Stimulated activated naive CD8-positive, alpha-beta T cell treated with anti-CD3 and anti-CD28 coated beads, Interleukin-15, Interleukin-2, amounts not matched to agents 100 U/mL and 50 U/mL, for 24 hours (primary cell): ENCODE measurements at regions not wholly inside any gene's neighbourhood (a gene's known extent, or its start where the extent isn't known, plus 50 kb on each side); places are given as distances from the start of the nearest gene placed in this dataset.

Experiments used
- ATAC-seq: fragments of 150-1000 bp; cut with Tn5 transposase; one replicate; pipeline ENCODE4 v1.10.0; 2021
- DNase-seq: peaks from one replicate; pipeline ENCODE4 v3.0.0; 2021

- no peak for DNase-seq
- ATAC-seq = no peak
Measured at GRCh38 chr15:88382482-88382983, 84.7 kb downstream of the MRPL46 start.

GRCh38 chr15:88378188-88378637, 89.0 kb downstream of the MRPL46 start:
- no peak for DNase-seq
- ATAC-seq = no peak

DNA sequence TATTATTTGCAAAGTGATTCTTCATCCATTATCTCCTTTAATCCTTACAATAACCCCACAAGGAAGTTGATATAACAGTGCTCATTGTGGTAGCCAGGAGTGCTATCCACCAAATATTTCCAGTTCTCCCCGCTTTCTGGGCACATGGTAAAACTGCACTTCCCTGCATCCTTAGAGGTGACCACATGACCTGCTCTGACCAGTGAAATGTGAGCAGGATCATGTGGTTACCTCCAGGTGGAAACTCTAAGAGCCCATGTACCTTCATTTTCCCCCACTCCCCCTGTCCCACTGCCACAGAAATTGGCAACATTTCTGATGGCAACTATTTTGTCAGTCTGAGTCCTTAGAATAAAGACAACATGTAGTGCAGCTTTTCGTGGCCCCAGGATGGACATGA, 89.7 kb downstream of the MRPL46 start:
- DNase-seq (no peak), ATAC-seq (no peak)

DNA sequence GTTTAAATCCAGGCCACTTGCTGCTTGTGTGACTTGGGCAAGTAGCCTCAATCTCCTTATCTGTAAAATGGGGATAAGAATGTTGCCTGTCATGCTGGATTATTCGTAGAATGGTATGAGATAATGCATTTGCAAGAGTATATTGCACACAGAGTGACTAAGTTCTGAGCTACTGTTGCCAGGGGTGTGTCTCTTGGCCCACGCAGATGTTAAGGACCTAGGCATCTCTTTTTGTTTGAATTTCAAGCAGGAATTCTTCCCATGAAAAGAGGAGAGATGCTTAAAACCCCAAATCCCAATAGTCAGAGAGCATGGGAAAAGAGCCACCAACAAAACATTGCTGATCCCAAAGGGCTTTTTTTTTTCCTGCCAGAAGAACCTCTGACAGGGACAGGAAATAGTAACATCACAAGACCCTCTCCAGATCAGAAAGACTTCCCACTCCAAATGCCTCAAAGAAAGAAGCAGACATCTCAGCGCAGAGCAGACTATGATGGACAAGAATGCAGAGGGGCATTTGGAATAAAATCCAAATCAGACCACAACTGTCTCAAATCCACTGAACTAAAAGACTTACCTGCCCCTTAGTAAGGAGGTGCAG, 90.5 kb downstream of the MRPL46 start:
- ATAC-seq (no peak), DNase-seq (no peak)

- ATAC-seq = no peak
- no peak for DNase-seq
Measured at GRCh38 chr15:88375234-88375927, 91.8 kb downstream of the MRPL46 start.

- no peak for ATAC-seq
Measured at GRCh38 chr15:88365124-88365523, 102.1 kb downstream of the MRPL46 start.

DNA sequence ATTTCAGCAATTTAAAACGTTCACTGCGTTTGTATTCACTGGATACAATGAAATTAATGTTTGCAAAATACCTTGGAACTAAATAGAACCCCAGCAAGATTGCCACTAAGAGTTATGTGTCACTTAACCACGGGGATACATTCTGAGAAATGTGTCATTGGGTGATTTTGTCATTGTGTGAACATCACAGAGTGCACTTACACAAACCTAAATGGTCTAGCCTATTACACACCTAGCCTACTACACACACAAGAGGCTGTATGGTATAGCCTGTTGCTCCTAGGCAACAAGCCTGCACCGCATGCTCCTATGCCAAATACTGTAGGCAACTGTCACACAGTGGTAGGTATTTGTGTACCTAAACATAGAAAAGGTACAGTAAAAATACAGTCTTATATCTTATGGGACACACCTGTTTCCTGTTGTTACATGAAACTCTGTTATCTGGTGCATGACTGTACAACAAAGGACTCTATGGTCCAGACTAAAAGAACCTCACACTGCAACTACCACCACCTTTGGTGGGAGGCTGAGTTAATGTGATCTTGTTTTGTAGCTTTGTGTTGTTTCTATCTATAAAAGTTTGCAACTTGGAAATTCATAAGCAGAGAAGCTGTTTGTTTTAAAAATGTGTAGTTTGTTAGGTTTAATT, 92.2 kb upstream of the NTRK3 start:
- DNase-seq (no peak), ATAC-seq (no peak)

More at GRCh38 chr15:88365124-88365523, 102.1 kb downstream of the MRPL46 start:
- DNase-seq = no peak

DNA sequence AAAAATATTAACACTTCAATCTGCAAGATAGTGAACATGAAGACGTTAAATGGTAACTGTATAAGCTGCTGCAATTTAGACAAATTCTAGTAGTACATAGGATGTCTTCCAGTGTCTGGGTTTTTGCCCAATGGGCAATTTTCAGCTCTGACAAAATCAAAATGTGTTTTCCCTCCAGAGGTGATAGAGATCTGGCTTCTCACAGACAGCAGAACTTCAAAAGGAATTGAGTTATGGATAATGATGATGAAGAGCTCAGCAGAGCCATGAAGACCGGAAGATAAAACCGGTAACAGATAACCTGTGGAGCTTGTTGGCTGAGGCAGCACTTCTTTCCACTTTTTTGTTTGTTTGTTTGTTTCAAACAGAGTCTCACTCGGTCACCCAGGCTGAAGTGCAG, 89.4 kb upstream of the NTRK3 start:
- no peak for DNase-seq
- no peak for ATAC-seq

GRCh38 chr15:88344786-88345185, 88.2 kb upstream of the NTRK3 start:
- DNase-seq (no peak), ATAC-seq (no peak)

GRCh38 chr15:88342666-88343065, 86.1 kb upstream of the NTRK3 start:
- DNase-seq = no peak

DNA sequence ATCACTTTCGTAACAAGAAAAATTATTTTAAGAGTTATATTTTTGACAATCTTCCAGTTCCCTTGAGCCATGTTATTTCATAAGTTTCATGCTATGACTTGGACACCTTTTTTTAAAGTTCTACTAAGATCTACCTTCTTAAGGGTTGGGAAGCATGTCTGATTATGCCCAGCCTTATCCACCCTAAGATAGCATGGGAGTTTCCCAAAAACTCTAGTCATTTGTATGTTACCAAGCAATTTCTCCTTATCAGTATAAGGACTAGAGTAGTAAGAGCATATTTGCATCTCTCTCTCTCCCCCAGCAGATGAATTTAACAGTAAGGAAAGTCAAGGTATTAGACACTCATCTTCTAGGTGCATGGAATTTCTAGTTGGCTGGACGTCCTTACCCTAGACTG, 85.1 kb upstream of the NTRK3 start:
- DNase-seq = no peak
- no peak for ATAC-seq

More at GRCh38 chr15:88342666-88343065, 86.1 kb upstream of the NTRK3 start:
- no peak for ATAC-seq

DNA sequence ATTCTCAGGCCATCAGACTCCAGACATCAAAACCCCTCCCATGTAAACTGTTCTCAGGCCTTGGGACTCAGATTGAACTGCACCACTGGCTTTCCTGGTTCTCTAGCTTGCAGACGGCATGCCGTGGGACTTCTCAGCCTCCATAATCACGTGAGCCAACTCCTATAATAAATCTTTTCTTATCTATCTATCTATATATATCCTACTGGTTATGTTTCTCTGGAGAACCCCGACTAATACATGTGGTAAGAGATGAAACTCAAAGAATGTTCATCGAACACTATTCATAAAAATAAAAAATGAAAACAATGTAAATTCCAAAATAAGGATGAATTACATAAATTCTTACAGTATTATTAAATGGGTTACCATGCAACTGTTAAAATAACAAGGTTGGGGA, 84.5 kb upstream of the NTRK3 start:
- no peak for DNase-seq
- no peak for ATAC-seq

GRCh38 chr15:88337993-88338392, 81.5 kb upstream of the NTRK3 start:
- DNase-seq (no peak), ATAC-seq (no peak)

DNA sequence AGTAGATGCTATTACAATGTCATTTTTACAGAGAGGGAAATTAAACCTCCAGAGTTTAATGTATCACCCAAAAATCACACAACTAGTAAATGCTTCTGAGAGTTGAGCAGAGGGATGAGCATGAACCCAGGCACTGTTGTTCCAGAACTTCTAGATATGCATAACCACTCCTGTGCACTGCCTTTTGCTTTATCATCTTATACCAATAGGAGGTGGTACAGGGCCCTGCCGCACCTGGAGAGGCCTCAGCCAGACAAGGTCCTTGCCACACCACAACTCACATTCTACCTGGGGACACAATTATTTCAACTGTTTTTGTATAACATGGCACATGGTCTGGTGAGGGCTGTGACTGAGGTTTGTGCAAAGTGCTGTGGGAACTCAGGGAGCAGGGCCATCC, 78.5 kb upstream of the NTRK3 start:
- DNase-seq (no peak), ATAC-seq (no peak)

GRCh38 chr15:88334436-88334835, 77.9 kb upstream of the NTRK3 start:
- DNase-seq (no peak), ATAC-seq (no peak)

- peak; percentile 77 for DNase-seq
- peak; percentile 65 for ATAC-seq
Measured at GRCh38 chr15:88331291-88331690, 74.8 kb upstream of the NTRK3 start.

DNA sequence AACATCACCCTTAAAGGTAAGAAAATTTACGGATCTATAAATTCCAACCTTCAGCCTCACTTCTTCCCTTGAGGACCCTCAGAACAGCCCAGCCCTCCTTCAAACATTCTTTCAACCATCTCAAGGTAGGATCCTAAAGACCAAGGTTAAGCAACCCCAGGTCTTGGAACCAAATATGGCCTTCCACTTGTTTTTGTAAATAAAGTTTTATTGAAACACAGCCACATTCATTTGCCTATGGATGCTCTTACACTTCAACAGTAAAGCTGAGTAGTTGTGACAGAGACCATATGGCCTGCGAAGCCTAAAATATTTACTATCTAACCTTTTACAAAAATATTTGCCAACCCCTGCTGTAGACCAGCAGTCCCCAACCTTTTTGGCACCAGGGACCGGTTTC, 70.4 kb upstream of the NTRK3 start:
- no peak for DNase-seq
- no peak for ATAC-seq

GRCh38 chr15:88324741-88325065, 68.2 kb upstream of the NTRK3 start:
- ATAC-seq (no peak), DNase-seq (no peak)

GRCh38 chr15:88323976-88324740, 67.6 kb upstream of the NTRK3 start:
- ATAC-seq = no peak

DNA sequence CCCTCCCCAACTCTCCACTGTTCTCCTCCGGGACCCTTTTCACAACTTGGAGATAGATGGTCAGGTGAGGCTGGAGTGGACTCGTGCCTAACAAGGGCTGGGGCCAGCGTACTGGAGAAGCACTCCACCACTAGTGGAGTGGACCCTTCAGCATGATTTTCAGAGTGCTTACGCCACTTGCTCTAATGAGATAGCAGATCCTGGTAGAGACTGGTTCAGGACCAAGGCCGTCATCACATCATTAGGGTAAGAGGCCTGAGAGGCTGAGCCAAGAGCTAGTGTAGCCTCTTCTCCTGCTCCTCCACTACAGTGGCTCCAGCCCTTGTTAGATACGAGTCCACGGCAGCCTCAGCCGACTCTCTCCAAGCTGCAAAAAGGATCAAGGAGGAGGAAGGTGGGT, 66.9 kb upstream of the NTRK3 start:
- no peak for DNase-seq
- no peak for ATAC-seq

More at GRCh38 chr15:88323976-88324740, 67.6 kb upstream of the NTRK3 start:
- DNase-seq = no peak

- ATAC-seq (no peak), DNase-seq (no peak)
Measured at GRCh38 chr15:88322461-88322860, 65.9 kb upstream of the NTRK3 start.

GRCh38 chr15:88321271-88321670, 64.7 kb upstream of the NTRK3 start:
- ATAC-seq (no peak), DNase-seq (no peak)

DNA sequence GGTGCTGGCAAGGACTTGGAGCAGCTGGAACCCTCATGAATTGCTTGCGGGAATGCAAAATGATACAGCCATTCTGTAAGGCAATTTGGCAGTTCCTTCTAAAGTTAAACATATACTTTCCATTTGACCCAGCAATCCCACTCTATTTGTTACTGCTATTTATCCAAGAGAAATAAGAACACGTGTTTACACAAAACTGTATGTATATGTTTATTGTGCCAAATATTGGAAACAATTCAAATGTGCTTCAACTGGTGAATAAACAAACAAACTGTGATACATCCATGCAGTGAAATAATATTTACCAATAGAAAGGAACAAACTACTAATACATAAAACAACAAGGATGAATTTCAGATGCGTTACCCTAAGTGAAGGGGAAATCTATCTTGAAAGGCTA, 60.0 kb upstream of the NTRK3 start:
- no peak for DNase-seq
- no peak for ATAC-seq
